Esophagus squamous epithelium (tissue), 5 donors: ENCODE measurements at regions not wholly inside any gene's neighbourhood (a gene's known extent, or its start where the extent isn't known, plus 50 kb on each side); places are given as distances from the start of the nearest gene placed in this dataset.

Experiments used
- DNase-seq: peaks from one replicate; lab custom pipeline; 2025; lab: John Stamatoyannopoulos, UW
- H3K27ac ChIP-seq, 4 donors: fragments of 200-600 bp; sonication (generic); one replicate each; pipeline ENCODE4 v1.5.1; 2016 to 2019; ENCODE audit warnings: mild to moderate bottlenecking in 1 of 4
- H3K27me3 ChIP-seq, 4 donors: fragments of 200-600 bp; sonication (generic); 1 replicate in 3 of 4; 2 replicates in 1 of 4; pipeline versions ENCODE4 v1.5.1 to v1.6.0; 2017 to 2021; ENCODE audit warnings: antibody characterized with exemption in 1 of 4
- H3K36me3 ChIP-seq, 3 donors: fragments of 200-600 bp; sonication (generic); one replicate each; pipeline ENCODE4 v1.5.1; 2016 to 2019
- H3K4me1 ChIP-seq, 3 donors: fragments of 200-600 bp; sonication (generic); one replicate each; pipeline ENCODE4 v1.5.1; 2017 to 2019
- H3K4me3 ChIP-seq, 4 donors: fragments of 200-600 bp; sonication (generic); 1 replicate in 3 of 4; 2 replicates in 1 of 4; pipeline ENCODE4 v1.5.1; 2016 to 2019; ENCODE audit warnings: mild to moderate bottlenecking in 2 of 4, moderate library complexity in 1 of 4
- H3K9me3 ChIP-seq, 3 donors: fragments of 200-600 bp; sonication (generic); one replicate each; pipeline ENCODE4 v1.5.1; 2016 to 2019
- POLR2A ChIP-seq, 4 donors: fragments of 450-650 bp; IDR thresholded peaks; one replicate each; pipeline ENCODE4 v1.6.1; 2017; ENCODE audit warnings: antibody characterized with exemption in 4 of 4, mild to moderate bottlenecking in 4 of 4, moderate library complexity in 3 of 4
- WGBS, 2 donors: methylation state at CpG; one replicate each; pipeline ENCODE4 v1.1.5; 2018; 5-methylcytosine and 5-hydroxymethylcytosine counted together
- intact Hi-C: fragments of 100-400 bp; cut with DNase I; formaldehyde crosslinking; loops from one replicate; pipeline ENCODE4 v1.15.0; 2022
- TF ChIP-seq, protein P1 (sequence below), 6 experiments: fragments of 450-650 bp in 4 of 6; fragments of 200-600 bp in 2 of 6; sonication (generic) in 2 of 6; IDR thresholded peaks; one replicate each; pipeline ENCODE4 v1.5.1; 2016 to 2019; ENCODE audit warnings: antibody characterized with exemption in 6 of 6, mild to moderate bottlenecking in 4 of 6, moderate library complexity in 4 of 6
- donor health status: DM: yes; HTN: yes; CAD: no.

DNA sequence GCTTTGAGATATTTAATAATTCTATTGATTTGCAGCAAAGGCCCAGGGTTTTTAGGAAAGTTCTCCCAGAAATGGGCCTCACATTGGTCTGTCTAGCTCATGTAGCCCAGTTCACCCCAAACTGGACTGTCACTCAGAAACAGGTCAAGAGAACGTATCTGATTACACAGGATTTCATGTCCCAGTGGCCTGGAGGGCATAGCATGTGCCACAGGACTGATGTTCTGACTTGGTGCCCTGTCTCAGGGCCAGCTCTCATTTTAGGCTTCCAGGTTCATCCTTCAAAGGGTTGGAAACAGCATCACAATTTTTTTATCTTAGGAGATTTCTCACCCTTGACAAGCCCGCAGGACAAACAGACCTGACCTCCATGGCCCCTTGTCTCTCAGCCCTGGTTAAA is 398.4 kb upstream of the AZI2 start:
- WGBS, 2 donors: 67 to 86% methylated on average over 2 of the region's 2 CpGs
- TF ChIP-seq, protein P1, sequence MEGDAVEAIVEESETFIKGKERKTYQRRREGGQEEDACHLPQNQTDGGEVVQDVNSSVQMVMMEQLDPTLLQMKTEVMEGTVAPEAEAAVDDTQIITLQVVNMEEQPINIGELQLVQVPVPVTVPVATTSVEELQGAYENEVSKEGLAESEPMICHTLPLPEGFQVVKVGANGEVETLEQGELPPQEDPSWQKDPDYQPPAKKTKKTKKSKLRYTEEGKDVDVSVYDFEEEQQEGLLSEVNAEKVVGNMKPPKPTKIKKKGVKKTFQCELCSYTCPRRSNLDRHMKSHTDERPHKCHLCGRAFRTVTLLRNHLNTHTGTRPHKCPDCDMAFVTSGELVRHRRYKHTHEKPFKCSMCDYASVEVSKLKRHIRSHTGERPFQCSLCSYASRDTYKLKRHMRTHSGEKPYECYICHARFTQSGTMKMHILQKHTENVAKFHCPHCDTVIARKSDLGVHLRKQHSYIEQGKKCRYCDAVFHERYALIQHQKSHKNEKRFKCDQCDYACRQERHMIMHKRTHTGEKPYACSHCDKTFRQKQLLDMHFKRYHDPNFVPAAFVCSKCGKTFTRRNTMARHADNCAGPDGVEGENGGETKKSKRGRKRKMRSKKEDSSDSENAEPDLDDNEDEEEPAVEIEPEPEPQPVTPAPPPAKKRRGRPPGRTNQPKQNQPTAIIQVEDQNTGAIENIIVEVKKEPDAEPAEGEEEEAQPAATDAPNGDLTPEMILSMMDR (IDR thresholded peaks at IDR 0.05): no peak
- no peak for TF ChIP-seq POLR2A (IDR thresholded peaks at IDR 0.05)
- intact Hi-C loops: no loop called here

GRCh38 chr3:28751864-28752263 is 403.2 kb upstream of the AZI2 start:
- no peaks in the 10 kb centered on the region for H3K4me1 ChIP-seq
- DNase-seq: no peak
- intact Hi-C loops: no loop called here

More for the DNA sequence above, 398.4 kb upstream of the AZI2 start:
- Histone ChIP-seq H3K4me1 (peaks cover 0 to 10% (median 0%) of the 10 kb centered on the region in 3 donors), H3K27ac (no peak overlapping the region), H3K9me3 (peaks cover 0 to 4% (median 0%) of the 10 kb centered on the region in 3 donors), H3K27me3 (no peaks in the 10 kb centered on the region), H3K36me3 (no peaks in the 10 kb centered on the region), H3K4me3 (no peak overlapping the region)
- DNase-seq: no peak

DNA sequence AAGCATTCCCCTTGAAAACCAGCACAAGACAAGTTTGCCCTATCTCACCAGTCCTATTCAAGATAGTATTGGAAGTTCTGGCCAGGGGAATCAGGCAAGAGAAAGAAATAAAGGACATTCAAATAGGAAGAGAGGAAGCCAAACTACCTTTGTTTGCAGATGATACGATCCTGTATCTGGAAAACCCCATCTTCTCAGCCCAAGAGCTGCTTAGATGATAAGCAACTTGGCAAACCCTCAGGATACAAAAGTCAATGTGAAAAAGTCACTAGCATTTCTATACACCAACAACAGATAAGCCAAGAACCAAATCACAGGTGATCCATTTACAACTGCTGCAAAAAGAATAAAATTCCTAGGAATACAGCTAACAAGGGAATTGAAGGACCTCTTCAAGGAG is 403.7 kb upstream of the AZI2 start:
- Histone ChIP-seq H3K27ac (no peak overlapping the region), H3K27me3 (no peaks in the 10 kb centered on the region), H3K36me3 (no peaks in the 10 kb centered on the region), H3K9me3 (peaks cover 0 to 4% (median 0%) of the 10 kb centered on the region in 3 donors), H3K4me3 (no peak overlapping the region), H3K4me1 (no peaks in the 10 kb centered on the region)
- TF ChIP-seq POLR2A (IDR thresholded peaks at IDR 0.05): no peak
- TF ChIP-seq, protein P1 (IDR thresholded peaks at IDR 0.05): no peak
- intact Hi-C loops: no loop called here
- 47 to 61% methylated on average over 1 of the region's 1 CpG for WGBS, 2 donors
- no peak for DNase-seq

More at GRCh38 chr3:28751864-28752263, 403.2 kb upstream of the AZI2 start:
- WGBS, 2 donors: 80 to 83% methylated on average over 2 of the region's 2 CpGs
- Histone ChIP-seq H3K27me3 (no peaks in the 10 kb centered on the region), H3K27ac (no peak overlapping the region), H3K36me3 (no peaks in the 10 kb centered on the region), H3K4me3 (no peak overlapping the region), H3K9me3 (peaks cover 0 to 4% (median 0%) of the 10 kb centered on the region in 3 donors)
- no peak for TF ChIP-seq POLR2A (IDR thresholded peaks at IDR 0.05)
- TF ChIP-seq, protein P1 (IDR thresholded peaks at IDR 0.05): no peak

- H3K4me3 ChIP-seq: no peak overlapping the region
- DNase-seq: no peak
Measured at GRCh38 chr3:28756056-28756455, 407.4 kb upstream of the AZI2 start.

DNA sequence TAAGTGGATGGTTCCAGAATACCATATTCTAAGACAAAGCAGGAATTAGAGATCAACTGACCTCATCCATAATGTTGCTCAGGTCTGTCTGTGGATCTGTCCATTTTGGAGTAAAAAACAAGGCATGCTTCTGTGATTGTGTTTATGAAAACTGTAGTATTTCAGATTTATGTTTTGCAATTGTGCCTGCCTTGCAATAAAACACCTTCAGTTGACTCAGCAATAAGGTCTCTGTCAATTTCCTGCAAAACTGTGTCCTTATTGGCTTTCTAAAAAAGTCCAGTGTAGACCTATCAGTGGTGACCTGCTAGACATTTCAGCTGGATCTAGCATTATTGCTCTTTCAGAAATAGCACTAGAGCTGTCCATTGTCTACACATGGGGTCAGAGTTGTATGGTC is 409.5 kb upstream of the AZI2 start:
- no peak overlapping the region for H3K4me3 ChIP-seq
- H3K27ac ChIP-seq: no peak overlapping the region
- no peak for DNase-seq
- no peaks in the 10 kb centered on the region for H3K27me3 ChIP-seq
- H3K9me3 ChIP-seq: no peaks in the 10 kb centered on the region
- intact Hi-C loops: no loop called here
- H3K36me3 ChIP-seq: no peaks in the 10 kb centered on the region
- no peaks in the 10 kb centered on the region for H3K4me1 ChIP-seq
- TF ChIP-seq, protein P1 (IDR thresholded peaks at IDR 0.05): no peak
- TF ChIP-seq POLR2A (IDR thresholded peaks at IDR 0.05): no peak

More at GRCh38 chr3:28756056-28756455, 407.4 kb upstream of the AZI2 start:
- Histone ChIP-seq H3K36me3 (no peaks in the 10 kb centered on the region), H3K4me1 (no peaks in the 10 kb centered on the region), H3K27me3 (no peaks in the 10 kb centered on the region), H3K9me3 (no peaks in the 10 kb centered on the region), H3K27ac (no peak overlapping the region)
- 50 to 59% methylated on average over 1 of the region's 1 CpG for WGBS, 2 donors
- intact Hi-C loops: no loop called here
- TF ChIP-seq, protein P1 (IDR thresholded peaks at IDR 0.05): no peak
- TF ChIP-seq POLR2A (IDR thresholded peaks at IDR 0.05): no peak
